GM13976 (cell line): ENCODE measurements at regions not wholly inside any gene's neighbourhood (a gene's known extent, or its start where the extent isn't known, plus 50 kb on each side); places are given as distances from the start of the nearest gene placed in this dataset.

Source experiments
- DNase-seq: peaks from one replicate; pipeline ENCODE4 v3.0.0; 2012; ENCODE audit warnings: low spot score
- CTCF ChIP-seq: IDR thresholded peaks from 2 replicates; pipeline ENCODE4 v1.5.1; 2012; ENCODE audit warnings: borderline replicate concordance, mild to moderate bottlenecking; ENCODE audit not compliant: insufficient read depth; ENCODE audit errors: extremely low read depth, missing control alignments, control extremely low read depth
- in situ Hi-C: fragments of 300-500 bp; cut with MboI; formaldehyde crosslinking; loops from one replicate; pipeline ENCODE4 v1.12.0; 2022; ENCODE audit warnings: low sequenced_read_pairs, mixed read lengths, inconsistent platforms; ENCODE audit not compliant: unreplicated experiment

GRCh38 chr3:99482191-99482590 is 156.2 kb upstream of the COL8A1 start:
- no peak for TF ChIP-seq CTCF
- in situ Hi-C loops: no loop called here
- DNase-seq: no peak

GRCh38 chr3:99481561-99481960 is 156.8 kb upstream of the COL8A1 start:
- no peak for DNase-seq
- TF ChIP-seq CTCF: no peak
- in situ Hi-C loops: no loop called here

- DNase-seq: no peak
- in situ Hi-C loops: no loop called here
- TF ChIP-seq CTCF: no peak
These were observed 158.6 kb upstream of the COL8A1 start for GRCh38 chr3:99479768-99480167.

- DNase-seq: no peak
- no peak for TF ChIP-seq CTCF
- in situ Hi-C loops: no loop called here
These were observed 160.7 kb upstream of the COL8A1 start for GRCh38 chr3:99477650-99478049.

GRCh38 chr3:99475229-99475628 is 163.2 kb upstream of the COL8A1 start:
- DNase-seq: no peak
- TF ChIP-seq CTCF: no peak
- in situ Hi-C loops: no loop called here

GRCh38 chr3:99474776-99475175 is 163.6 kb upstream of the COL8A1 start:
- TF ChIP-seq CTCF: no peak
- in situ Hi-C loops: no loop called here
- no peak for DNase-seq

- no peak for TF ChIP-seq CTCF
- no peak for DNase-seq
- in situ Hi-C loops: no loop called here
These were observed 165.1 kb upstream of the COL8A1 start for GRCh38 chr3:99473321-99473751.
